ENCODE measurements at regions not wholly inside any gene's neighbourhood (a gene's known extent, or its start where the extent isn't known, plus 50 kb on each side); places are given as distances from the start of the nearest gene placed in this dataset.

- intact Hi-C loops (cut with DNase I), result no loop called here
- no peak for DNase-seq
Observed at GRCh38 chr4:182018691-182019090, 224.5 kb upstream of the TENM3 start.

- intact Hi-C loops (cut with DNase I), result no loop called here
- DNase-seq, result no peak
Observed at GRCh38 chr4:182019148-182019652, 224.0 kb upstream of the TENM3 start.

- DNase-seq, result no peak
- intact Hi-C loops (cut with DNase I), result no loop called here
Observed at GRCh38 chr4:182022909-182023308, 220.3 kb upstream of the TENM3 start.

- intact Hi-C loops (cut with DNase I), result no loop called here
Observed at GRCh38 chr4:182023469-182023868, 219.7 kb upstream of the TENM3 start.

GRCh38 chr4:182042945-182043344, 200.3 kb upstream of the TENM3 start:
- DNase-seq, result no peak
- intact Hi-C loops (cut with DNase I), result no loop called here

More at GRCh38 chr4:182023469-182023868, 219.7 kb upstream of the TENM3 start:
- no peak for DNase-seq

GRCh38 chr4:182048871-182049270, 194.3 kb upstream of the TENM3 start:
- intact Hi-C loops (cut with DNase I), result no loop called here
- DNase-seq, result no peak

GRCh38 chr4:182056866-182057265, 186.3 kb upstream of the TENM3 start:
- intact Hi-C loops (cut with DNase I), result no loop called here

GRCh38 chr4:182062458-182062857, 180.7 kb upstream of the TENM3 start:
- DNase-seq, result no peak
- intact Hi-C loops (cut with DNase I), result no loop called here

More at GRCh38 chr4:182056866-182057265, 186.3 kb upstream of the TENM3 start:
- no peak for DNase-seq

GRCh38 chr4:182062936-182063335, 180.3 kb upstream of the TENM3 start:
- intact Hi-C loops (cut with DNase I), result no loop called here
- no peak for DNase-seq

- intact Hi-C loops (cut with DNase I), result no loop called here
- DNase-seq, result no peak
Observed at GRCh38 chr4:182063651-182064050, 179.6 kb upstream of the TENM3 start.

GRCh38 chr4:182065255-182065654, 177.9 kb upstream of the TENM3 start:
- intact Hi-C loops (cut with DNase I), result no loop called here
- no peak for DNase-seq

- DNase-seq, result no peak
- intact Hi-C loops (cut with DNase I), result no loop called here
Observed at GRCh38 chr4:182066037-182066436, 177.2 kb upstream of the TENM3 start.

- intact Hi-C loops (cut with DNase I), result no loop called here
Observed at GRCh38 chr4:182067828-182068227, 175.4 kb upstream of the TENM3 start.

GRCh38 chr4:182068920-182069319, 174.3 kb upstream of the TENM3 start:
- intact Hi-C loops (cut with DNase I), result no loop called here
- DNase-seq, result no peak

More at GRCh38 chr4:182067828-182068227, 175.4 kb upstream of the TENM3 start:
- DNase-seq, result no peak

- DNase-seq, result no peak
Observed at GRCh38 chr4:182073278-182073677, 169.9 kb upstream of the TENM3 start.

GRCh38 chr4:182074139-182074538, 169.1 kb upstream of the TENM3 start:
- intact Hi-C loops (cut with DNase I), result no loop called here
- DNase-seq, result no peak

More at GRCh38 chr4:182073278-182073677, 169.9 kb upstream of the TENM3 start:
- intact Hi-C loops (cut with DNase I), result no loop called here

- intact Hi-C loops (cut with DNase I), result no loop called here
Observed at GRCh38 chr4:182074810-182075209, 168.4 kb upstream of the TENM3 start.

GRCh38 chr4:182082910-182083309, 160.3 kb upstream of the TENM3 start:
- intact Hi-C loops (cut with DNase I), result no loop called here
- no peak for DNase-seq

More at GRCh38 chr4:182074810-182075209, 168.4 kb upstream of the TENM3 start:
- DNase-seq, result no peak

GRCh38 chr4:182083671-182084410, 159.4 kb upstream of the TENM3 start:
- intact Hi-C loops (cut with DNase I), result no loop called here

GRCh38 chr4:182085051-182085480, 158.1 kb upstream of the TENM3 start:
- no peak for DNase-seq
- intact Hi-C loops (cut with DNase I), result no loop called here

More at GRCh38 chr4:182083671-182084410, 159.4 kb upstream of the TENM3 start:
- no peak for DNase-seq

- intact Hi-C loops (cut with DNase I), result no loop called here
Observed at GRCh38 chr4:182089326-182089725, 153.9 kb upstream of the TENM3 start.

GRCh38 chr4:182090186-182090585, 153.0 kb upstream of the TENM3 start:
- no peak for DNase-seq
- intact Hi-C loops (cut with DNase I), result no loop called here

More at GRCh38 chr4:182089326-182089725, 153.9 kb upstream of the TENM3 start:
- DNase-seq, result no peak
